RWPE2 (cell line): ENCODE measurements at regions not wholly inside any gene's neighbourhood (a gene's known extent, or its start where the extent isn't known, plus 50 kb on each side); places are given as distances from the start of the nearest gene placed in this dataset.

Source experiments
- ATAC-seq: fragments of 200-7000 bp; cut with Tn5 transposase; 3 replicates; pipeline ENCODE4 v1.9.1; 2021; ENCODE audit warnings: low read depth
- DNase-seq: peaks from one replicate; pipeline ENCODE4 v3.0.0-alpha.2; 2020; ENCODE audit warnings: low spot score
- H3K27ac ChIP-seq: fragments of 450-650 bp; 2 replicates; pipeline ENCODE4 v1.5.1; 2017; ENCODE audit warnings: mild to moderate bottlenecking; ENCODE audit not compliant: poor library complexity, severe bottlenecking
- H3K27me3 ChIP-seq: fragments of 250-450 bp; sonication (Bioruptor Pico); 2 replicates; pipeline ENCODE4 v1.5.1; 2021; ENCODE audit warnings: mild to moderate bottlenecking, moderate library complexity; ENCODE audit not compliant: insufficient read depth, poor library complexity, severe bottlenecking
- H3K36me3 ChIP-seq: fragments of 250-450 bp; sonication (Bioruptor Pico); 2 replicates; pipeline ENCODE4 v1.5.1; 2020; ENCODE audit warnings: low read depth, mild to moderate bottlenecking, moderate library complexity
- H3K4me1 ChIP-seq: fragments of 250-450 bp; sonication (Bioruptor Pico); 2 replicates; pipeline ENCODE4 v1.5.1; 2021; ENCODE audit warnings: mild to moderate bottlenecking, moderate library complexity; ENCODE audit not compliant: insufficient read depth, poor library complexity, severe bottlenecking
- H3K4me3 ChIP-seq: fragments of 250-450 bp; sonication (Bioruptor Pico); 2 replicates; pipeline ENCODE4 v1.5.1; 2021; ENCODE audit warnings: mild to moderate bottlenecking, moderate library complexity; ENCODE audit not compliant: severe bottlenecking
- H3K9me3 ChIP-seq: fragments of 250-450 bp; sonication (Bioruptor Pico); 2 replicates; pipeline ENCODE4 v1.5.1; 2021; ENCODE audit warnings: mild to moderate bottlenecking, moderate library complexity; ENCODE audit not compliant: severe bottlenecking
- TF ChIP-seq, protein P1 (sequence below): fragments of 450-650 bp; IDR thresholded peaks from one replicate; pipeline ENCODE4 v1.5.1; 2017; ENCODE audit warnings: mild to moderate bottlenecking, moderate library complexity; ENCODE audit not compliant: poor library complexity, severe bottlenecking

- H3K36me3 ChIP-seq = no peaks in the 10 kb centered on the region
- no peaks in the 10 kb centered on the region for H3K4me1 ChIP-seq
- no peak for DNase-seq
- H3K9me3 ChIP-seq = peaks cover 13% of the 10 kb centered on the region
- no peak overlapping the region for H3K27ac ChIP-seq
- TF ChIP-seq, protein P1, sequence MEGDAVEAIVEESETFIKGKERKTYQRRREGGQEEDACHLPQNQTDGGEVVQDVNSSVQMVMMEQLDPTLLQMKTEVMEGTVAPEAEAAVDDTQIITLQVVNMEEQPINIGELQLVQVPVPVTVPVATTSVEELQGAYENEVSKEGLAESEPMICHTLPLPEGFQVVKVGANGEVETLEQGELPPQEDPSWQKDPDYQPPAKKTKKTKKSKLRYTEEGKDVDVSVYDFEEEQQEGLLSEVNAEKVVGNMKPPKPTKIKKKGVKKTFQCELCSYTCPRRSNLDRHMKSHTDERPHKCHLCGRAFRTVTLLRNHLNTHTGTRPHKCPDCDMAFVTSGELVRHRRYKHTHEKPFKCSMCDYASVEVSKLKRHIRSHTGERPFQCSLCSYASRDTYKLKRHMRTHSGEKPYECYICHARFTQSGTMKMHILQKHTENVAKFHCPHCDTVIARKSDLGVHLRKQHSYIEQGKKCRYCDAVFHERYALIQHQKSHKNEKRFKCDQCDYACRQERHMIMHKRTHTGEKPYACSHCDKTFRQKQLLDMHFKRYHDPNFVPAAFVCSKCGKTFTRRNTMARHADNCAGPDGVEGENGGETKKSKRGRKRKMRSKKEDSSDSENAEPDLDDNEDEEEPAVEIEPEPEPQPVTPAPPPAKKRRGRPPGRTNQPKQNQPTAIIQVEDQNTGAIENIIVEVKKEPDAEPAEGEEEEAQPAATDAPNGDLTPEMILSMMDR = no peak
- H3K27me3 ChIP-seq = no peaks in the 10 kb centered on the region
- no peak overlapping the region for H3K4me3 ChIP-seq
- ATAC-seq = no peak
Observed at GRCh38 chr9:135002802-135003201, 84.7 kb upstream of the OLFM1 start.

DNA sequence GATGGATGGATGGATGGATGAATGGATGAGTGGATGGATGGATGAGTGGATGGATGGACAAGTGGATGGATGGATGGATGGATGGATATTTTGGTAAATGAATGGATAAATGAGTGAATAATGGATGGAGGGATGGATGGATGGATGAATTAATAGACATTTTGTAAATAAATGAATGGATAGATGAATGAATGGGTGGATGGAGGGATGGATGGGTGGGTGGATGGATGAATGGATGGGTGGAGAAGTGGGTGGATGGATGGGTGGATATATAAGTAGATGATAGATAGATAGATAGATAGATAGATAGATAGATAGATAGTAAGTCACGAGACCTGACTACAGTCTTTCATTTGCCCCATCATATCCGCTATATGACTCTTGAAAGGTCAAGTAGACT is 82.7 kb upstream of the OLFM1 start:
- Histone ChIP-seq H3K27ac (no peak overlapping the region), H3K27me3 (no peaks in the 10 kb centered on the region), H3K4me1 (no peaks in the 10 kb centered on the region), H3K9me3 (peaks cover 13% of the 10 kb centered on the region), H3K4me3 (no peak overlapping the region), H3K36me3 (no peaks in the 10 kb centered on the region)
- TF ChIP-seq, protein P1 = no peak
- ATAC-seq = no peak
- no peak for DNase-seq

GRCh38 chr9:135006911-135007570 is 80.4 kb upstream of the OLFM1 start:
- no peak for ATAC-seq
- no peaks in the 10 kb centered on the region for H3K36me3 ChIP-seq
- no peaks in the 10 kb centered on the region for H3K27me3 ChIP-seq
- H3K9me3 ChIP-seq = no peaks in the 10 kb centered on the region
- H3K4me1 ChIP-seq = no peaks in the 10 kb centered on the region
- TF ChIP-seq, protein P1 = no peak
- DNase-seq = no peak
- no peak overlapping the region for H3K4me3 ChIP-seq
- no peak overlapping the region for H3K27ac ChIP-seq

DNA sequence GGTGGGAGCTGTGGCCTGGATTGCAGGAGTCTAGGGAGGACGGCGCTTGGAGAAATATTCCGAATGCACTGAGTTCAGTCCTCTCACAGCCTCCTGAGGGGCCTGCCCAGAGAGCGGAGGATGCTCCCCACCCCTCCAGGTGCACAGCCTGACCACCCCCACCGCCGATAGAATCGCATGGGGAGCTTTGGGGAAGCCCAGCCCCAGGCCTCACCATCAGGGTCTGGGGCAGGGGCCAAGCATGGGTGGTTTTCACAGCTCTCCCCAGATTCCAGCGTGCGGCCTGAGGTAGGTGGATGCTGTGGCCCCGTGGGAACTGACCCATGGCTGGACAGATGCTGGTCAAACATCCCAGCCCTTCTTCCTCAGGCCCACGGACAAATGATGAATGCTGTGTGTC is 79.9 kb upstream of the OLFM1 start:
- TF ChIP-seq, protein P1 = no peak

GRCh38 chr9:135008416-135008815 is 79.1 kb upstream of the OLFM1 start:
- Histone ChIP-seq H3K4me1 (no peaks in the 10 kb centered on the region), H3K27me3 (no peaks in the 10 kb centered on the region), H3K27ac (no peak overlapping the region), H3K4me3 (no peak overlapping the region), H3K9me3 (no peaks in the 10 kb centered on the region), H3K36me3 (no peaks in the 10 kb centered on the region)
- DNase-seq = no peak
- no peak for ATAC-seq
- TF ChIP-seq, protein P1 = no peak

More for the DNA sequence above, 79.9 kb upstream of the OLFM1 start:
- no peaks in the 10 kb centered on the region for H3K36me3 ChIP-seq
- no peak for DNase-seq
- ATAC-seq = no peak
- H3K27ac ChIP-seq = no peak overlapping the region
- H3K4me1 ChIP-seq = no peaks in the 10 kb centered on the region
- H3K4me3 ChIP-seq = no peak overlapping the region
- no peaks in the 10 kb centered on the region for H3K27me3 ChIP-seq
- H3K9me3 ChIP-seq = no peaks in the 10 kb centered on the region
